HL-60 (cell line): ENCODE measurements at regions not wholly inside any gene's neighbourhood (a gene's known extent, or its start where the extent isn't known, plus 50 kb on each side); places are given as distances from the start of the nearest gene placed in this dataset.

ENCODE experiments used
- DNase-seq, 2 experiments: peaks; one replicate each; pipeline ENCODE4 v3.0.0-alpha.2; 2010 to 2020; ENCODE audit warnings: low read depth in 1 of 2, low spot score in 1 of 2
- H3K27ac ChIP-seq: fragments of 250-450 bp; sonication (Bioruptor Pico); replicated peaks from 2 replicates; pipeline ENCODE4 v1.5.1; 2020; ENCODE audit warnings: mild to moderate bottlenecking, moderate library complexity
- H3K27me3 ChIP-seq: fragments of 250-450 bp; sonication (Bioruptor Pico); 2 replicates; pipeline ENCODE4 v1.5.1; 2021; ENCODE audit warnings: mild to moderate bottlenecking, moderate library complexity; ENCODE audit not compliant: insufficient read depth, poor library complexity, severe bottlenecking
- H3K4me3 ChIP-seq: replicated peaks from 2 replicates; pipeline ENCODE4 v1.5.1; 2011; ENCODE audit warnings: mild to moderate bottlenecking, control low read depth, low read length; ENCODE audit not compliant: insufficient read depth
- GABPA ChIP-seq: IDR thresholded peaks from 2 replicates; pipeline ENCODE4 v1.6.1; 2012; ENCODE audit warnings: low read depth
- POLR2AphosphoS5 ChIP-seq: IDR thresholded peaks from 2 replicates; pipeline ENCODE4 v1.6.1; 2012; ENCODE audit warnings: low read depth
- REST ChIP-seq: IDR thresholded peaks from 2 replicates; pipeline ENCODE4 v1.6.1; 2012; ENCODE audit warnings: low read depth; ENCODE audit not compliant: insufficient replicate concordance
- SPI1 ChIP-seq: IDR thresholded peaks from 2 replicates; pipeline ENCODE4 v1.6.1; 2012; ENCODE audit warnings: low read depth, mild to moderate bottlenecking, borderline replicate concordance
- TF ChIP-seq, protein P1 (sequence below): IDR thresholded peaks from one replicate; pipeline ENCODE4 v1.5.1; 2011; ENCODE audit warnings: low read length, control low read depth, inconsistent platforms; ENCODE audit not compliant: insufficient read depth

DNA sequence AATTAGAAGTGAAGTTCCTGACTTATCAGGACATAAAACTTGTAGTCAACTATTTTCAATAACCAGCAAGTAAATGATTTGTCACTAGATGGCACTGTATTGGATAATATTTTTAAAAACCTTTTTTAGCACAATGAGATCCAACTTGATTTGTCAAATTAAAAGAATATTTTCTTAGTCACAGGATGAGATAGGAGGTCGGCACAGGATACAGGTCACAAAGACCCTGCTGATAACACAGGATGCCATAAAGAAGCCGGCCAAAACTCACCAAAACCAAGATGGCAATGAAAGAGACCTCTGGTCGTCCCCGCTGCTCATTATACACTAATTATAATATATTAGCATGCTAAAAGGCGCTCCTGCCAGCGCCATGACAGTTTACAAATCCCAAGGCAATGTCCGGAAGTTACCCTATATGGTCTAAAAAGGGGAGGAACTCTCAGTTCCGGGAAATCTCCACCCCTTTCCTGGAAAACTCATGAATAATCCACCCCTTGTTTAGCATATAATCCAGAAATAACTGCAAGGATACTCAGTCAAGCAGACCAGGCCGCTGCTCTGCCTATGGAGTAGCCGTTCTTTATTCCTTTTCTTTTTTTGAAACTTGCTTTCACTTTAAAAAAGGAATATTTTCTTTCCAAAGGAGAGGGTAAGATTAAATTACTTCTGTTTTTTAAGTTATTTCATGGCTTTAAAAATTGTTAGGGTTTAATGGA is 255.7 kb upstream of the MKLN1 start:
- DNase-seq = peak in 1 of 2 experiments; percentile 23
- H3K4me3 ChIP-seq = peak overlapping the region; percentile 11; the same call in 1 of the 2 replicates
- H3K27me3 ChIP-seq = no peaks in the 10 kb centered on the region
- no peak overlapping the region; the same call in 1 of the 2 replicates for H3K27ac ChIP-seq
- no peak for TF ChIP-seq REST
- no peak for TF ChIP-seq GABPA
- TF ChIP-seq POLR2AphosphoS5 = no peak
- TF ChIP-seq, protein P1, sequence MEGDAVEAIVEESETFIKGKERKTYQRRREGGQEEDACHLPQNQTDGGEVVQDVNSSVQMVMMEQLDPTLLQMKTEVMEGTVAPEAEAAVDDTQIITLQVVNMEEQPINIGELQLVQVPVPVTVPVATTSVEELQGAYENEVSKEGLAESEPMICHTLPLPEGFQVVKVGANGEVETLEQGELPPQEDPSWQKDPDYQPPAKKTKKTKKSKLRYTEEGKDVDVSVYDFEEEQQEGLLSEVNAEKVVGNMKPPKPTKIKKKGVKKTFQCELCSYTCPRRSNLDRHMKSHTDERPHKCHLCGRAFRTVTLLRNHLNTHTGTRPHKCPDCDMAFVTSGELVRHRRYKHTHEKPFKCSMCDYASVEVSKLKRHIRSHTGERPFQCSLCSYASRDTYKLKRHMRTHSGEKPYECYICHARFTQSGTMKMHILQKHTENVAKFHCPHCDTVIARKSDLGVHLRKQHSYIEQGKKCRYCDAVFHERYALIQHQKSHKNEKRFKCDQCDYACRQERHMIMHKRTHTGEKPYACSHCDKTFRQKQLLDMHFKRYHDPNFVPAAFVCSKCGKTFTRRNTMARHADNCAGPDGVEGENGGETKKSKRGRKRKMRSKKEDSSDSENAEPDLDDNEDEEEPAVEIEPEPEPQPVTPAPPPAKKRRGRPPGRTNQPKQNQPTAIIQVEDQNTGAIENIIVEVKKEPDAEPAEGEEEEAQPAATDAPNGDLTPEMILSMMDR = peak; percentile 13
- TF ChIP-seq SPI1 = no peak

DNA sequence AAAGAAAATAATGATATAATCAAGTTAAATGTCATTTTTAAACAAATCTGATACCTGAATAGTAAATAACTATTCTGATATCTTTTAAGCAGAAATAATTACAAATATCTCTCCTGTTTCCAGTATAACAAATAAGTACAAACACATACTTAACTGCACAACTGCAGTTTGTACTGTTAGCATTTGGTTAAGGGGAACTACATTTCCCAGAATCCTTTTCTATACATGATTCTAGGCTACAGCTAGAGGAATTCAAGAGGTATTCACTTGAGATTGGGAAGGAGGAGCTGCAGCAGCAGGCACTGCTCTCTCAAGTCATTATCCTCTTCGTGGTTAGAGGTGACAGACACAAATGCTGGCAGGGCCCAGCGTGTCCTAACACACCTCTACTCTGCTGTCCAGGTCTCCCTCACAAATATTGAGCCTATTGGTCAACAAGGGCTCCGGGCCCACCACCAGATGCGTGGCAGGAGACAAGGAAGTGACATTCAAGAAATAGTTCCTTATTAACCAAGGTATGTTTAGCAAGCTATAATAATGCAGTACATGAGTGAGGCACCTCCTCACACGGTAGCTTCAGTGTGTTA is 255.1 kb upstream of the MKLN1 start:
- peak; percentile 23 to 29 for DNase-seq
- Histone ChIP-seq H3K27ac (0 out of 2 replicates have a peak overlapping the region, but pooled peaks have one; percentile 22), H3K27me3 (no peaks in the 10 kb centered on the region), H3K4me3 (no peak overlapping the region)
- TF ChIP-seq, protein P1 = no peak
- no peak for TF ChIP-seq GABPA
- no peak for TF ChIP-seq SPI1
- no peak for TF ChIP-seq POLR2AphosphoS5

DNA sequence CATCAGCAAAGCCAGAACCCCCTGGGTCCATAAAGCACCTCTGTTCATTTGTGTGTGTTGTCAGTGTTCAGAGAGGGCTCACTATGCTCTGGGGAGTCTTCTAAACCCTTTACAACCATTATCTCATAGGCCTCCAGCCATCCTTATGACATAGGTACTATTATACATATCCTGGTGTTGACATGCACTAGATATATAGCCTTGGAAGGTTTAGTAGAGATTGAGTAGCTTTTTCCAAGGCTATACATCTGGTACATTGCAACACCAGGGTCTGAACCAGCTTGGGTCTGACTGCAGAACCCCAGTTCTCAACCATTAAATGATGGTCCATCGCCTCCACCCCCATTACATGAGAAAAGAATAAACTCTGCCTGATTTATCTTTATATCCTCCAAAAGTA is 253.6 kb upstream of the MKLN1 start:
- no peak for DNase-seq
- no peak for TF ChIP-seq SPI1
- TF ChIP-seq, protein P1 = no peak
- no peak for TF ChIP-seq REST
- TF ChIP-seq POLR2AphosphoS5 = no peak
- TF ChIP-seq GABPA = no peak
- Histone ChIP-seq H3K27me3 (no peaks in the 10 kb centered on the region), H3K27ac (no peak overlapping the region), H3K4me3 (no peak overlapping the region)
